Peyer's patch (tissue), 4 donors: ENCODE measurements at regions not wholly inside any gene's neighbourhood (a gene's known extent, or its start where the extent isn't known, plus 50 kb on each side); places are given as distances from the start of the nearest gene placed in this dataset.

Experiments
- CTCF ChIP-seq, 6 experiments: fragments of 450-650 bp in 4 of 6; fragments of 200-600 bp in 2 of 6; sonication (generic) in 1 of 6; IDR thresholded peaks; one replicate each; pipeline ENCODE4 v1.5.1; 2017 to 2019; ENCODE audit warnings: antibody characterized with exemption in 6 of 6, mild to moderate bottlenecking in 3 of 6, moderate library complexity in 1 of 6
- POLR2A ChIP-seq, 2 donors: fragments of 450-650 bp; IDR thresholded peaks; one replicate each; pipeline ENCODE4 v1.5.1; 2017; ENCODE audit warnings: antibody characterized with exemption in 2 of 2, mild to moderate bottlenecking in 2 of 2, moderate library complexity in 2 of 2

GRCh38 chr11:128155590-128155989 is 431.8 kb downstream of the ETS1 start:
- no peak for TF ChIP-seq POLR2A (IDR thresholded peaks at IDR 0.05)
- no peak for TF ChIP-seq CTCF (IDR thresholded peaks at IDR 0.05)
